GM23338 (cell line): ENCODE measurements at regions not wholly inside any gene's neighbourhood (a gene's known extent, or its start where the extent isn't known, plus 50 kb on each side); places are given as distances from the start of the nearest gene placed in this dataset.

Source experiments
- ATAC-seq: fragments of 200-7000 bp; cut with Tn5 transposase; 3 replicates; pipeline ENCODE4 v1.9.1; 2020
- DNase-seq: peaks from one replicate; pipeline ENCODE4 v3.0.0-alpha.2; 2015; ENCODE audit warnings: low spot score
- H2AFZ ChIP-seq: fragments of 200-600 bp; sonication (generic); 2 replicates; pipeline ENCODE4 v1.8.0; 2016; ENCODE audit warnings: antibody characterized with exemption, mild to moderate bottlenecking, moderate library complexity
- H3F3A ChIP-seq: fragments of 200-600 bp; sonication (generic); replicated peaks from 2 replicates; pipeline ENCODE4 v1.8.0; 2017; ENCODE audit warnings: antibody characterized with exemption, mixed run types, low read depth
- H3K27ac ChIP-seq: fragments of 200-600 bp; sonication (generic); 2 replicates; pipeline ENCODE4 v1.6.1; 2016; ENCODE audit warnings: low read depth
- H3K27me3 ChIP-seq: fragments of 200-600 bp; sonication (generic); 2 replicates; pipeline ENCODE4 v1.8.0; 2016; ENCODE audit warnings: mild to moderate bottlenecking, mixed run types, moderate library complexity; ENCODE audit not compliant: insufficient read depth
- H3K36me3 ChIP-seq: fragments of 200-600 bp; sonication (generic); 2 replicates; pipeline ENCODE4 v1.8.0; 2016; ENCODE audit warnings: mild to moderate bottlenecking; ENCODE audit not compliant: insufficient read depth
- H3K4me1 ChIP-seq: fragments of 200-600 bp; sonication (generic); 2 replicates; pipeline ENCODE4 v1.8.0; 2016; ENCODE audit warnings: mild to moderate bottlenecking, moderate library complexity; ENCODE audit not compliant: insufficient read depth
- H3K4me2 ChIP-seq: fragments of 200-600 bp; sonication (generic); 2 replicates; pipeline ENCODE4 v1.7.1; 2017; ENCODE audit warnings: mixed run types
- H3K4me3 ChIP-seq: fragments of 200-600 bp; sonication (generic); 2 replicates; pipeline ENCODE4 v1.6.1; 2016; ENCODE audit warnings: mixed run types
- H3K79me2 ChIP-seq: fragments of 200-600 bp; sonication (generic); replicated peaks from 2 replicates; pipeline ENCODE4 v1.8.0; 2017; ENCODE audit warnings: mild to moderate bottlenecking; ENCODE audit not compliant: insufficient read depth
- H3K9me2 ChIP-seq: fragments of 200-600 bp; sonication (generic); 2 replicates; pipeline ENCODE4 v1.8.0; 2017; ENCODE audit not compliant: insufficient read depth
- H4K20me1 ChIP-seq: fragments of 200-600 bp; sonication (generic); replicated peaks from 2 replicates; pipeline ENCODE4 v1.8.0; 2017; ENCODE audit warnings: mild to moderate bottlenecking; ENCODE audit not compliant: insufficient read depth
- H3K27ac Mint-ChIP-seq: 2 replicates; pipeline ENCODE4 v1.8.0; 2020; ENCODE audit warnings: inconsistent platforms, mild to moderate bottlenecking, moderate library complexity, mixed read lengths
- H3K27me3 Mint-ChIP-seq: 3 replicates; pipeline ENCODE4 v1.8.0; 2022; ENCODE audit warnings: low read depth, mild to moderate bottlenecking, moderate library complexity, mixed read lengths, inconsistent platforms; ENCODE audit not compliant: insufficient read depth, poor library complexity
- H3K36me3 Mint-ChIP-seq: 3 replicates; pipeline ENCODE4 v1.8.0; 2021; ENCODE audit warnings: low read depth, mild to moderate bottlenecking, inconsistent platforms, moderate library complexity, mixed read lengths
- H3K4me1 Mint-ChIP-seq: 3 replicates; pipeline ENCODE4 v1.8.0; 2020; ENCODE audit warnings: mild to moderate bottlenecking, inconsistent platforms, mixed read lengths
- H3K4me3 Mint-ChIP-seq: 3 replicates; pipeline ENCODE4 v1.8.0; 2021; ENCODE audit warnings: moderate library complexity, mild to moderate bottlenecking, inconsistent platforms, mixed read lengths
- H3K9me3 Mint-ChIP-seq: 3 replicates; pipeline ENCODE4 v1.8.0; 2020; ENCODE audit warnings: moderate library complexity, mild to moderate bottlenecking, inconsistent platforms, mixed read lengths
- EZH2 ChIP-seq: fragments of 200-600 bp; sonication (generic); IDR thresholded peaks from one replicate; pipeline ENCODE4 v1.8.0; 2017; ENCODE audit warnings: antibody characterized with exemption, mild to moderate bottlenecking, low read depth; ENCODE audit not compliant: unreplicated experiment
- EZH2phosphoT487 ChIP-seq: fragments of 200-600 bp; sonication (generic); IDR thresholded peaks from one replicate; pipeline ENCODE4 v1.8.1; 2018; ENCODE audit warnings: antibody characterized with exemption; ENCODE audit not compliant: unreplicated experiment
- JUNB ChIP-seq: IDR thresholded peaks from one replicate; pipeline ENCODE4 v1.6.1; 2016; ENCODE audit warnings: antibody characterized with exemption; ENCODE audit not compliant: unreplicated experiment
- POLR2AphosphoS5 ChIP-seq: IDR thresholded peaks from 2 replicates; pipeline ENCODE4 v1.6.1; 2016; ENCODE audit warnings: antibody characterized with exemption, low read depth
- REST ChIP-seq: IDR thresholded peaks from one replicate; pipeline ENCODE4 v1.6.1; 2018; ENCODE audit warnings: antibody characterized with exemption; ENCODE audit not compliant: unreplicated experiment
- ZNF331 ChIP-seq: fragments of 250-450 bp; sonication (Bioruptor Pico); IDR thresholded peaks from 2 replicates; pipeline ENCODE4 v1.5.0; 2020; ENCODE audit warnings: low read depth, mild to moderate bottlenecking, moderate library complexity
- ZNF462 ChIP-seq: fragments of 250-450 bp; sonication (Bioruptor Pico); IDR thresholded peaks from 2 replicates; pipeline ENCODE4 v1.5.0; 2020; ENCODE audit warnings: mild to moderate bottlenecking, moderate library complexity
- TF ChIP-seq, protein P1 (sequence below), 2 experiments: fragments of 200-600 bp in 1 of 2; sonication (generic) in 1 of 2; conservative IDR thresholded peaks; 2 replicates each; pipeline versions ENCODE4 v1.5.1 to v1.6.1; 2016 to 2017; ENCODE audit warnings: antibody characterized with exemption in 2 of 2, low read depth in 2 of 2, mild to moderate bottlenecking in 2 of 2, moderate library complexity in 1 of 2
- TF ChIP-seq, protein P2 (sequence below): IDR thresholded peaks from 2 replicates; pipeline ENCODE4 v1.6.1; 2016; ENCODE audit warnings: antibody characterized with exemption

- peaks cover 5% of the 10 kb centered on the region; the same call in 2 of the 3 replicates for H3K36me3 Mint-ChIP-seq
- no peaks in the 10 kb centered on the region for H3K36me3 ChIP-seq
- DNase-seq (no peak), ATAC-seq (no peak)
- no peak overlapping the region for H3K27ac ChIP-seq
- H3K27ac Mint-ChIP-seq, result no peak overlapping the region
- H3K27me3 ChIP-seq, result no peaks in the 10 kb centered on the region
- H3K79me2 ChIP-seq, result no peaks in the 10 kb centered on the region
- H4K20me1 ChIP-seq, result no peaks in the 10 kb centered on the region
- H3K27me3 Mint-ChIP-seq, result peaks cover 2% of the 10 kb centered on the region
- peak overlapping the region; percentile 21; the same call in 1 of the 2 replicates for H2AFZ ChIP-seq
- no peaks in the 10 kb centered on the region for H3K4me1 ChIP-seq
- H3K4me1 Mint-ChIP-seq, result peaks cover 12% of the 10 kb centered on the region
- H3K4me2 ChIP-seq, result no peak overlapping the region
- H3K4me3 ChIP-seq, result no peak overlapping the region
- peaks cover 8% of the 10 kb centered on the region for H3K9me3 Mint-ChIP-seq
- no peak overlapping the region for H3K4me3 Mint-ChIP-seq
- no peak for TF ChIP-seq EZH2
- no peak for TF ChIP-seq POLR2AphosphoS5
- TF ChIP-seq EZH2phosphoT487, result no peak
- no peak for TF ChIP-seq JUNB
- TF ChIP-seq, protein P1, sequence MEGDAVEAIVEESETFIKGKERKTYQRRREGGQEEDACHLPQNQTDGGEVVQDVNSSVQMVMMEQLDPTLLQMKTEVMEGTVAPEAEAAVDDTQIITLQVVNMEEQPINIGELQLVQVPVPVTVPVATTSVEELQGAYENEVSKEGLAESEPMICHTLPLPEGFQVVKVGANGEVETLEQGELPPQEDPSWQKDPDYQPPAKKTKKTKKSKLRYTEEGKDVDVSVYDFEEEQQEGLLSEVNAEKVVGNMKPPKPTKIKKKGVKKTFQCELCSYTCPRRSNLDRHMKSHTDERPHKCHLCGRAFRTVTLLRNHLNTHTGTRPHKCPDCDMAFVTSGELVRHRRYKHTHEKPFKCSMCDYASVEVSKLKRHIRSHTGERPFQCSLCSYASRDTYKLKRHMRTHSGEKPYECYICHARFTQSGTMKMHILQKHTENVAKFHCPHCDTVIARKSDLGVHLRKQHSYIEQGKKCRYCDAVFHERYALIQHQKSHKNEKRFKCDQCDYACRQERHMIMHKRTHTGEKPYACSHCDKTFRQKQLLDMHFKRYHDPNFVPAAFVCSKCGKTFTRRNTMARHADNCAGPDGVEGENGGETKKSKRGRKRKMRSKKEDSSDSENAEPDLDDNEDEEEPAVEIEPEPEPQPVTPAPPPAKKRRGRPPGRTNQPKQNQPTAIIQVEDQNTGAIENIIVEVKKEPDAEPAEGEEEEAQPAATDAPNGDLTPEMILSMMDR (conservative IDR thresholded peaks at IDR 0.05; ENCODE audit: low read depth in 2 of 2), result no peak
- TF ChIP-seq, protein P2, sequence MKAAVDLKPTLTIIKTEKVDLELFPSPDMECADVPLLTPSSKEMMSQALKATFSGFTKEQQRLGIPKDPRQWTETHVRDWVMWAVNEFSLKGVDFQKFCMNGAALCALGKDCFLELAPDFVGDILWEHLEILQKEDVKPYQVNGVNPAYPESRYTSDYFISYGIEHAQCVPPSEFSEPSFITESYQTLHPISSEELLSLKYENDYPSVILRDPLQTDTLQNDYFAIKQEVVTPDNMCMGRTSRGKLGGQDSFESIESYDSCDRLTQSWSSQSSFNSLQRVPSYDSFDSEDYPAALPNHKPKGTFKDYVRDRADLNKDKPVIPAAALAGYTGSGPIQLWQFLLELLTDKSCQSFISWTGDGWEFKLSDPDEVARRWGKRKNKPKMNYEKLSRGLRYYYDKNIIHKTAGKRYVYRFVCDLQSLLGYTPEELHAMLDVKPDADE, result no peak
- no peaks in the 10 kb centered on the region for H3F3A ChIP-seq
- H3K9me2 ChIP-seq, result no peaks in the 10 kb centered on the region; the same call in 1 of the 2 replicates
Observed at GRCh38 chr10:44101082-44101481, 283.8 kb downstream of the CXCL12 start.

GRCh38 chr10:44099511-44099910 lies 285.4 kb downstream of the CXCL12 start:
- Histone ChIP-seq H2AFZ (no peak overlapping the region), H3K4me2 (no peak overlapping the region), H3K4me3 (no peak overlapping the region), H3K4me1 (no peaks in the 10 kb centered on the region), H3K36me3 (no peaks in the 10 kb centered on the region), H3K27ac (no peak overlapping the region), H3K9me2 (no peaks in the 10 kb centered on the region; the same call in 1 of the 2 replicates), H4K20me1 (no peaks in the 10 kb centered on the region), H3F3A (no peaks in the 10 kb centered on the region), H3K79me2 (no peaks in the 10 kb centered on the region), H3K27me3 (no peaks in the 10 kb centered on the region)
- ATAC-seq (no peak), DNase-seq (no peak)
- peaks cover 2% of the 10 kb centered on the region for H3K27me3 Mint-ChIP-seq
- peaks cover 12% of the 10 kb centered on the region for H3K4me1 Mint-ChIP-seq
- peaks cover 14% of the 10 kb centered on the region for H3K36me3 Mint-ChIP-seq
- peaks cover 22% of the 10 kb centered on the region for H3K9me3 Mint-ChIP-seq
- H3K27ac Mint-ChIP-seq, result no peak overlapping the region
- H3K4me3 Mint-ChIP-seq, result no peak overlapping the region
- no peak for TF ChIP-seq REST
- no peak for TF ChIP-seq ZNF462
- no peak for TF ChIP-seq POLR2AphosphoS5
- no peak for TF ChIP-seq EZH2phosphoT487
- TF ChIP-seq ZNF331 (CRISPR knock-in tag), result no peak
